Prostate gland (tissue), 2 donors: ENCODE measurements at regions not wholly inside any gene's neighbourhood (a gene's known extent, or its start where the extent isn't known, plus 50 kb on each side); places are given as distances from the start of the nearest gene placed in this dataset.

ENCODE experiments used
- POLR2AphosphoS5 ChIP-seq: sonication (generic); formaldehyde crosslinking; IDR thresholded peaks from one replicate; pipeline ENCODE4 v1.6.1; 2017; ENCODE audit warnings: antibody characterized with exemption
- TF ChIP-seq, protein P1 (sequence below), 4 experiments: fragments of 200-600 bp in 2 of 4; fragments of 450-650 bp in 2 of 4; sonication (generic) in 2 of 4; IDR thresholded peaks; 1 replicate in 3 of 4; 2 replicates in 1 of 4; pipeline ENCODE4 v1.5.1; 2016 to 2019; ENCODE audit warnings: antibody characterized with exemption in 4 of 4, mild to moderate bottlenecking in 2 of 4, moderate library complexity in 2 of 4

DNA sequence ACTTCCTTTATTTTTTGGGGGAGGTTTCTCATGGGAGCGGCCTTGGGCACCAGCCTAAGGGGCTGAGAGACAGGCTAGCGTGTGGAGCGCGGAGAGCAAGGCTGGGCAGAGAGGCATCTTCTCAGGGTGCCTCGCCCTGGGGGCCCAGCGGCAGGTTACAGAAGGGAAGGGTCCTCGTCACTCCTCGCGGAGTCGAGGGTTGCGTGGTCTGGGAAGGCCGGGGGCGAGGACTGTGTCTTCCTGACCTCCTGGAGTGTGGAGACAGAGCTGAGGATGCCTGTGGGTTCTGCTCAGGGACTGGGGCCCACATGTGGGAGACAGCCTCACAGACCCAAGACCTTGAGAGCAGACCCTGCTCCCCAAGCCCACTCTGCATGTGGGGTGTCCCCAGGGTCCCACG is 79.6 kb upstream of the LRPAP1 start:
- TF ChIP-seq, protein P1, sequence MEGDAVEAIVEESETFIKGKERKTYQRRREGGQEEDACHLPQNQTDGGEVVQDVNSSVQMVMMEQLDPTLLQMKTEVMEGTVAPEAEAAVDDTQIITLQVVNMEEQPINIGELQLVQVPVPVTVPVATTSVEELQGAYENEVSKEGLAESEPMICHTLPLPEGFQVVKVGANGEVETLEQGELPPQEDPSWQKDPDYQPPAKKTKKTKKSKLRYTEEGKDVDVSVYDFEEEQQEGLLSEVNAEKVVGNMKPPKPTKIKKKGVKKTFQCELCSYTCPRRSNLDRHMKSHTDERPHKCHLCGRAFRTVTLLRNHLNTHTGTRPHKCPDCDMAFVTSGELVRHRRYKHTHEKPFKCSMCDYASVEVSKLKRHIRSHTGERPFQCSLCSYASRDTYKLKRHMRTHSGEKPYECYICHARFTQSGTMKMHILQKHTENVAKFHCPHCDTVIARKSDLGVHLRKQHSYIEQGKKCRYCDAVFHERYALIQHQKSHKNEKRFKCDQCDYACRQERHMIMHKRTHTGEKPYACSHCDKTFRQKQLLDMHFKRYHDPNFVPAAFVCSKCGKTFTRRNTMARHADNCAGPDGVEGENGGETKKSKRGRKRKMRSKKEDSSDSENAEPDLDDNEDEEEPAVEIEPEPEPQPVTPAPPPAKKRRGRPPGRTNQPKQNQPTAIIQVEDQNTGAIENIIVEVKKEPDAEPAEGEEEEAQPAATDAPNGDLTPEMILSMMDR (IDR thresholded peaks at IDR 0.05), result no peak
- TF ChIP-seq POLR2AphosphoS5, result no peak
